H1 (cell line): ENCODE measurements at regions not wholly inside any gene's neighbourhood (a gene's known extent, or its start where the extent isn't known, plus 50 kb on each side); places are given as distances from the start of the nearest gene placed in this dataset.
"Not testable (repeated sequence)": the region's sequence is repeated elsewhere in the genome, so short reads cannot be mapped to it uniquely, and the experiment has no call there.

Source experiments
- CTCF ChIA-PET: fragments of 300-600 bp; sonication (Branson Sonifier 250); formaldehyde crosslinking; loops from one replicate; lab custom pipeline; 2021; ENCODE audit not compliant: partially characterized antibody; lab: Charles Lee
- POLR2A ChIA-PET: fragments of 300-600 bp; sonication (Branson Sonifier 250); formaldehyde crosslinking; loops from one replicate; lab custom pipeline; 2021; ENCODE audit warnings: inconsistent platforms; ENCODE audit not compliant: partially characterized antibody; lab: Charles Lee
- DNase-seq, 2 experiments: peaks; one replicate each; pipeline versions ENCODE4 v3.0.0 to v3.0.0-alpha.2; 2010 to 2022; ENCODE audit warnings: low spot score in 2 of 2, low read depth in 1 of 2, mixed read lengths in 1 of 2
- FAIRE-seq: peaks from 2 replicates; lab custom pipeline; 2011; peaks lifted over from hg19 to GRCh38; lab: Jason Lieb, UNC
- H2AFZ ChIP-seq: 2 replicates; pipeline ENCODE4 v1.8.1; 2012; ENCODE audit warnings: low read length, inconsistent platforms
- H2AK5ac ChIP-seq: 2 replicates; pipeline ENCODE4 v1.6.1; 2013; ENCODE audit warnings: low read depth, low read length
- H2BK120ac ChIP-seq: replicated peaks from 2 replicates; pipeline ENCODE3; 2013; ENCODE audit warnings: low read depth, low read length, inconsistent platforms
- H2BK12ac ChIP-seq: 2 replicates; pipeline ENCODE4 v1.6.1; 2013; ENCODE audit warnings: low read depth, low read length
- H2BK15ac ChIP-seq: 2 replicates; pipeline ENCODE4 v1.6.1; 2013; ENCODE audit warnings: low read length
- H2BK20ac ChIP-seq: 2 replicates; pipeline ENCODE4 v1.6.1; 2013; ENCODE audit warnings: low read length
- H2BK5ac ChIP-seq: 2 replicates; pipeline ENCODE4 v1.6.1; 2013; ENCODE audit warnings: low read depth, low read length
- H3K14ac ChIP-seq: 2 replicates; pipeline ENCODE4 v1.6.1; 2013; ENCODE audit warnings: inconsistent platforms; ENCODE audit not compliant: insufficient read length
- H3K18ac ChIP-seq: 2 replicates; pipeline ENCODE4 v1.6.1; 2013; ENCODE audit warnings: low read length; ENCODE audit errors: extremely low read depth
- H3K23ac ChIP-seq: 2 replicates; pipeline ENCODE4 v1.6.1; 2013; ENCODE audit warnings: inconsistent platforms; ENCODE audit not compliant: insufficient read length
- H3K23me2 ChIP-seq: 2 replicates; pipeline ENCODE4 v1.6.1; 2013; ENCODE audit warnings: low read depth, low read length
- H3K27ac ChIP-seq: 2 replicates; pipeline ENCODE4 v1.6.1; 2011; ENCODE audit warnings: low read depth, low read length, inconsistent platforms
- H3K27me3 ChIP-seq, 4 experiments: replicated peaks in 1 of 4; 1 replicate in 1 of 4; 2 replicates in 3 of 4; pipeline versions ENCODE4 v1.6.1 to v1.8.1; 2011 to 2013; ENCODE audit warnings: low read length in 3 of 4, mild to moderate bottlenecking in 3 of 4, inconsistent platforms in 2 of 4, mixed read lengths in 2 of 4, moderate library complexity in 1 of 4; ENCODE audit not compliant: control insufficient read depth in 3 of 4, insufficient read depth in 3 of 4; ENCODE audit errors: extremely low read depth in 1 of 4
- H3K36me3 ChIP-seq, 4 experiments: 2 replicates each; pipeline versions ENCODE4 v1.6.1 to v1.8.1; 2011 to 2013; ENCODE audit warnings: mild to moderate bottlenecking in 4 of 4, low read length in 3 of 4, moderate library complexity in 2 of 4, control low read depth in 1 of 4, inconsistent platforms in 1 of 4; ENCODE audit not compliant: insufficient read depth in 4 of 4, control insufficient read depth in 2 of 4
- H3K4ac ChIP-seq: replicated peaks from 2 replicates; pipeline ENCODE3; 2013; ENCODE audit warnings: low read length, low read depth, mixed read lengths, inconsistent platforms; ENCODE audit not compliant: insufficient read length
- H3K4me1 ChIP-seq, 4 experiments: replicated peaks in 1 of 4; 1 replicate in 1 of 4; 2 replicates in 3 of 4; pipeline versions ENCODE4 v1.6.1 to v1.8.1; 2011 to 2013; ENCODE audit warnings: low read length in 3 of 4, inconsistent platforms in 2 of 4, mixed read lengths in 1 of 4; ENCODE audit not compliant: insufficient read depth in 4 of 4, control insufficient read depth in 3 of 4
- H3K4me2 ChIP-seq, 2 experiments: 2 replicates each; pipeline versions ENCODE4 v1.6.1 to v1.8.1; 2011 to 2013; ENCODE audit warnings: low read depth in 2 of 2, low read length in 2 of 2, control low read depth in 1 of 2, inconsistent platforms in 1 of 2, mild to moderate bottlenecking in 1 of 2; ENCODE audit not compliant: insufficient read depth in 1 of 2
- H3K4me3 ChIP-seq, 4 experiments: fragments of 200-600, 300-600 bp in 1 of 4; sonication (generic), shearing (Covaris generic), sonication (Bioruptor Twin) in 1 of 4; 2 replicates each; pipeline versions ENCODE4 v1.5.1 to v1.8.1; 2011 to 2016; ENCODE audit warnings: low read length in 4 of 4, low read depth in 3 of 4, control low read depth in 2 of 4, inconsistent platforms in 2 of 4, mild to moderate bottlenecking in 2 of 4, mixed read lengths in 1 of 4, moderate library complexity in 1 of 4; ENCODE audit not compliant: insufficient read depth in 2 of 4; ENCODE audit errors: extremely low read depth in 1 of 4
- H3K56ac ChIP-seq: replicated peaks from 2 replicates; pipeline ENCODE3; 2013; ENCODE audit warnings: low read depth, mild to moderate bottlenecking, mixed read lengths, low read length, inconsistent platforms; ENCODE audit not compliant: insufficient read length
- H3K79me1 ChIP-seq: 2 replicates; pipeline ENCODE4 v1.6.1; 2013; ENCODE audit warnings: low read depth, low read length, control low read depth
- H3K79me2 ChIP-seq, 2 experiments: 2 replicates each; pipeline versions ENCODE4 v1.6.1 to v1.8.1; 2012 to 2013; ENCODE audit warnings: low read length in 2 of 2, mild to moderate bottlenecking in 2 of 2, inconsistent platforms in 1 of 2; ENCODE audit not compliant: insufficient read depth in 2 of 2, control insufficient read depth in 1 of 2
- H3K9ac ChIP-seq, 4 experiments: replicated peaks in 1 of 4; 1 replicate in 1 of 4; 2 replicates in 3 of 4; pipeline versions ENCODE4 v1.6.1 to v1.8.1; 2011 to 2013; ENCODE audit warnings: low read depth in 3 of 4, low read length in 3 of 4, control low read depth in 2 of 4, mild to moderate bottlenecking in 2 of 4, moderate library complexity in 2 of 4, inconsistent platforms in 1 of 4; ENCODE audit errors: extremely low read depth in 1 of 4
- H3K9me3 ChIP-seq, 2 experiments: 2 replicates each; pipeline versions ENCODE4 v1.6.1 to v1.8.1; 2012 to 2013; ENCODE audit warnings: mild to moderate bottlenecking in 2 of 2, moderate library complexity in 2 of 2, control low read depth in 1 of 2, inconsistent platforms in 1 of 2, low read depth in 1 of 2, low read length in 1 of 2, mixed read lengths in 1 of 2; ENCODE audit not compliant: insufficient read depth in 2 of 2
- H4K20me1 ChIP-seq, 2 experiments: replicated peaks in 1 of 2; 2 replicates each; pipeline versions ENCODE3 to v1.8.1; 2011 to 2013; ENCODE audit warnings: inconsistent platforms in 2 of 2, low read length in 2 of 2, mild to moderate bottlenecking in 1 of 2; ENCODE audit not compliant: insufficient read depth in 2 of 2, control insufficient read depth in 1 of 2
- H4K5ac ChIP-seq: 2 replicates; pipeline ENCODE4 v1.6.1; 2013; ENCODE audit warnings: low read length, low read depth, mixed read lengths, inconsistent platforms; ENCODE audit not compliant: insufficient read length
- H4K8ac ChIP-seq: 2 replicates; pipeline ENCODE4 v1.8.0; 2013; ENCODE audit warnings: mild to moderate bottlenecking, moderate library complexity, low read length, inconsistent platforms; ENCODE audit not compliant: insufficient read depth; ENCODE audit errors: extremely low read depth
- H4K91ac ChIP-seq: replicated peaks from 2 replicates; pipeline ENCODE3; 2013; ENCODE audit warnings: low read length, mixed read lengths, inconsistent platforms; ENCODE audit not compliant: insufficient read length
- NANOG ChIP-seq: IDR thresholded peaks from 2 replicates; pipeline ENCODE4 v1.6.1; 2011; ENCODE audit warnings: low read length, low read depth, mild to moderate bottlenecking, inconsistent platforms; ENCODE audit not compliant: insufficient read depth, poor library complexity, severe bottlenecking
- TEAD4 ChIP-seq: IDR thresholded peaks from 2 replicates; pipeline ENCODE4 v1.6.1; 2012; ENCODE audit warnings: low read depth, low read length, inconsistent platforms, mixed read lengths
- WGBS, 2 experiments: shearing (Covaris generic) in 1 of 2; methylation state at CpG; one replicate each; pipeline versions ENCODE4 v1.1.6 to v1.1.7; 2013 to 2015; ENCODE audit warnings: low lambda C conversion rate in 2 of 2, mixed read lengths in 2 of 2, inconsistent platforms in 1 of 2, low coverage in 1 of 2, missing lambda C conversion rate in 1 of 2; ENCODE audit not compliant: insufficient replicate concordance in 2 of 2, insufficient coverage in 1 of 2, insufficient read length in 1 of 2; ENCODE audit errors: extremely low coverage in 1 of 2, missing lambda C conversion rate in 1 of 2; 5-methylcytosine and 5-hydroxymethylcytosine counted together

DNA sequence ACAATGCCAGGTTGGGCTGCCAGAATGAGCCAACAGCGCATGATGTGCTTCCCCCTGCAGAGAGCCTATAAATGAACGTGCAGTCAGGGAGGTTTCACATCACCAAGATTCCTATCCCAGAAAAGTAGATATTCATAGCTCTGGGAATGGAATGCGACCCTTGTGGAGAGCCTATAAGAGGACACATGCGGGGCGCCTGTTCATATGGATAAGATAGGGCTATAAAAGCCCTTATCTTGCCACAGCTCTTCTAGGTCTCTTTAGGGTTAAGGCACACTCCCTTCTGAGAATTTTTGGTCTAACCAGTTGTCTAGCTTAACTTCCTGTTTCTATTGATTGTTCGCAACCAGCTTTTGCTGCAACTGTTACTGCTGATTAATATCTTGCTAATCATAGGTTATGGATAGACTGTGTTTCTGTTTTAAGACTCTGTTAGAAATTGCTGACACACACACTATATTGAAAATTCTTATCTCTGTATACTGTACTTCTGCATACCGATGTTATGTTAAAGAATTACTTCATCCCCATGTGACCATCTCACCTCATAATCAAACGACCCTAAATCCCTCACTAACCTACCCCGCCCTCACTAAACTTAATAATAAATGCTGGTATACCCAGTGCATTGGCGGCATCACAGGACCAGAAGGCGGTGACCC, 74.4 kb upstream of the KIF2B start:
- H2AFZ ChIP-seq, H4K91ac ChIP-seq, H3K4ac ChIP-seq, H3K27ac ChIP-seq, H3K4me1 ChIP-seq, H4K20me1 ChIP-seq, H3K27me3 ChIP-seq, H2BK5ac ChIP-seq, H2BK20ac ChIP-seq, CTCF ChIA-PET, DNase-seq, H3K14ac ChIP-seq, H3K79me2 ChIP-seq, H3K79me1 ChIP-seq, H4K8ac ChIP-seq, H4K5ac ChIP-seq, H3K18ac ChIP-seq, H3K4me3 ChIP-seq, H3K36me3 ChIP-seq, H2AK5ac ChIP-seq, H3K9ac ChIP-seq, H2BK120ac ChIP-seq, H3K23ac ChIP-seq, H2BK12ac ChIP-seq, H3K56ac ChIP-seq, H3K23me2 ChIP-seq, H2BK15ac ChIP-seq: not testable (repeated sequence)
- POLR2A ChIA-PET: interaction anchor here (0.9 kb wide), 1 partner anchor 11 kb away, joined by 3 read pairs; no protein-coding TSS in a partner anchor
- peak overlapping the region in 1 of 2 experiments; percentile 35; a peak in 3 of 4 replicates for H3K4me2 ChIP-seq
- 29% methylated on average over 11 of the region's 11 CpGs; no CpG with 5 or more reads in 1 of the 2 experiments for WGBS, 2 experiments
- FAIRE-seq: peak; percentile 62
- peaks cover 4 to 12% of the 10 kb centered on the region in 2 experiments; a peak in 3 of 4 replicates for H3K9me3 ChIP-seq
- peak; percentile 62 for TF ChIP-seq NANOG
- TF ChIP-seq TEAD4: 0 out of 2 replicates have a peak, but pooled peaks have one; percentile 18
